NCI-H82 treated with DMSO at 0.1 percent for 48 hours (cell line): ENCODE measurements at regions not wholly inside any gene's neighbourhood (a gene's known extent, or its start where the extent isn't known, plus 50 kb on each side); places are given as distances from the start of the nearest gene placed in this dataset.
"Not testable (repeated sequence)": the region's sequence is repeated elsewhere in the genome, so short reads cannot be mapped to it uniquely, and the experiment has no call there.

ENCODE experiments used
- DNase-seq: peaks from one replicate; lab custom pipeline; 2025; ENCODE audit not compliant: unreplicated experiment; lab: John Stamatoyannopoulos, UW

DNA sequence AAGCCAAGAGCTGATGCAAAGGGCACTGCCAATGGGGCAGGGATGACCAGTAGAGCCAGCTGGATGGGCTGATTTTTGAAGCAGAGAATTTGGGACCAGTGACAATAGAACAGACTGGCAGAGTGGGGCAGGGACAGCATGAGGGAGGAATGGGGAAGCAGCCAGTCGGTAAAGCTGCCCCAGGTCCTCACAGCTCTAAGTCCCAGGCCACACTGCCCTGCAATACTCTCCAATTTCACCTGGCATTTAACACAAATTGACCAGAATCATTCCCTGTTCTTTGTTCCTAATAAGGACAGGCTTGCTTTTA is 186.9 kb downstream of the CTTN start:
- DNase-seq: no peak

DNA sequence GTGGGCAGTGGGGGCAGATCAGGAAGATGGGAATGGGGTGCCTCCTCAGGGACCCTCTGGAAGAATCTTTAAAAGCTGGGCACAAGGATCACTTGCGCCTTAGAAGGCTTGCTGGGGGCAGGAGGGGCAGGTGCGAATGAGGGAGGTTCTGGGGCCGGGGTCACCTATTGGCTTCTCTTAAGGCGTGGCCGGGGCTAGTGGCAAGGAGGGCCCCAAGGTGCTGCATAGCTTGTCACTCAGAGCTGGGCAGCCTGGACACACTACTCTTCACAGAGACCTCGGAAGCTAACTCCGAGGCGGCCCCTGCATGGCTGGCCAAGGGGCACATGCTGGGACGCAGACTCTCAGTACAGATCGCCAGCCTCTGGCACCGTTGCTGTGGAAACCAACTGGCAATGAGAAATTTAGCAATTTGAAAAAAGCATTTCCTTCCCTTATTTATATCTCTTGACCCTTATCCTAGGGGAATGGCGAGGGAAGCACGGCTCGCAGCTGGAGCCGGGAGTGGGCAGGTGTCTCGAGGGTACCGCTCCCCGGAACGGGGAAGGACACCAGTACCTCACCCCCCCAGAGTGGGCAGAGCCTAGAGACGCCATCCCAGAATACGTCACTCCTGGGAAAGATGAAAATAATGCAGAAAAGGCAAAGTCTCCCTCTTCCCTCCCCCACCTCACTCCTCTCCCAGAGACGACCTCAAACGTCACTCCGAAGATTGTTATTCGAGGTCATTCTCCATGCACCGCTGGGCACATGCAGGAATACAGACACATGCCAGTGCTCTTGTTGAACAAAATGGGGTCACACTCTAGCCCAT is 188.1 kb downstream of the CTTN start:
- DNase-seq: no peak

DNA sequence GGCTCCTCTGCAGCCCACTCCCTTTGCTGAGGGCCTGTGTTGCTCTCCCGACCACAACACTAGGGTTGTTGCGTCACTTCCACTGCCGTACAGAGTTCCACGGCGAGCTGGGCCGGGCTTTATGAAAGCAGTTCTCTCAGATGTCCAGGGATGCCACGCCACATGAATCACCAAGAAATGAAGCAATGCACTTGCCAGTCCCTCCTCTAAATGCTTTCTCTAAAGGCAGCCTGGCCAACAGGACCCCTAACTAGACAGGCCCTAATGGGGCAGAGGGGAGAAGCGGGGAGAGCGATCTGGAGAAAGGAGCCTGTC is 188.7 kb downstream of the CTTN start:
- DNase-seq: no peak

DNA sequence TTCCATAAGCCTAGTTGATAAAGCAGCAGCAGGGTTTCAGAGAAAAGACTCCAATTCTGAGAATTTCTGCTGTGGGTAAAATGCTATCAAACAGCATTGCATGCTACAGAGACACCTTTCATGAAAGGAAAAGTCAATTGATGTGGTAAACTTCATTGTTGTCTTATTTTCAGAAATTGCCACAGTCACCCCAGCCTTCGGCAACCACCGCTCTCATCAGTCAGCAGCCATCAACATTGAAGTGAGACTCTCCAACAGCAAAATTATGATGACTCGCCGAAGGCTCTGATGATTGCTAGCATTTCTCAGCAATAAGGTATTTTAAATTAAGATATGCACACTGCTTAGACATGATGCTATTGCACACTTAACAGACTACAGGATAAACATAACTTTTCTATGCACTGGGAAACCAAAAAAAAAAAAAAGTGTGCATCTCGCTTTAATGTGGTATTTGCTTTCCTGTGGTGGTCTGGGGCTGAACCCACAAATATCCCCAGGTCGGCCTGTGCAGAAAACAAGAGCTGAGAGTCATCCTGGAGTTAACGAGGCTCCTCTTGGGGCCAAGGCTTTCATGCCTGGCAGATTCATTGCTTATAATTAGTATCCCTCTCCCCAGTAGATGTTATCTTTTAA is 192.1 kb downstream of the CTTN start:
- DNase-seq: no peak

DNA sequence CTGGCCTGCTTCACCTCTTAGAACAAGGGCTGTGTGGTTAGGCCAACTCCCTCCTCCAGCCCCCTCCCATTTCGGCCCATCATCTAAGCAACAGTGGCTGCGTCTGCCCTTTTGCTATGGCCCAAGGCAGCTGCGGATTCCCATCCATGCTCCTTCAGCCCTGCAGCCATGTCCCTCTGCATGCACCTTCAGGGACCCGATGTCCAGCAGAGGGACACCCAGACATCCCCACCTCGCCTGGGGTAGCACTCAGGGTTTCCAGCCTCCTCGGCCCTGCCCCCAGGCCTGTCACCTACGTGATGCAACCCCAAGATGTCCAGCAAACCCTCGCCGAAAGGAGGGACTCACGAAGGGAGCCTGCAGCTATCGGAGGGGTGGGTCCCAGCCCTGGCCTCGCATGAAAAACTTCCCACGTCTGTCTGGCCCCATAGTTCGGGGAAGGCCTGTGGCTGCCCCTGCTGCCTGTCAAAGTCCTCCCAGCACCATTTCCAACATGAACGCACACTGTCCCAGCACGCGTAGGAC is 194.4 kb downstream of the CTTN start:
- no peak for DNase-seq

DNA sequence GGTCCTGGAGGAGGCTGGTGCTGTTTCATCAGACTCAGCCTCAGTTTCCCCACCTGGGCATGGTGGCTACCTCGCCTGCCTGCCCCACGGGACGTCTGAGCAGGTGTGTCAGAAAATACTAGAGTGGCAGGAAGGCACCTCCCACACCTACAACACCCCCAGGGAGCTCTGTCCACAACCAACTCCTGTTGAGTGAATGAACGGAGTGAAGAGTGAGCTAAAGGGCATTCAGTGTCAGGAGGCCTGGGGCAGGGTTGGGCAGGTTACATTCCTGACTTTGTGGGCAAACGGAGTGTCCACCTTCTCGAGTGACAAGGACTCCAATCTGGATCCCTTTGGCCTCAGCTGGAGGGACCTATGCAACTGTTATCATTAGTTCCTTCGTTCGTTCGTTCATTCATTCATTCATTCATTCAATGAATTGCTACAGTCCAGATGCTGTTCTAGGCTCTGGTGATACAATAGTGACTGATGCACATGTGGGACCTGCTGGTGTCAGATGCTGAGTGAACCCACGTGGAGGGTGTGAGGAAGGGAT is 195.2 kb downstream of the CTTN start:
- no peak for DNase-seq

DNA sequence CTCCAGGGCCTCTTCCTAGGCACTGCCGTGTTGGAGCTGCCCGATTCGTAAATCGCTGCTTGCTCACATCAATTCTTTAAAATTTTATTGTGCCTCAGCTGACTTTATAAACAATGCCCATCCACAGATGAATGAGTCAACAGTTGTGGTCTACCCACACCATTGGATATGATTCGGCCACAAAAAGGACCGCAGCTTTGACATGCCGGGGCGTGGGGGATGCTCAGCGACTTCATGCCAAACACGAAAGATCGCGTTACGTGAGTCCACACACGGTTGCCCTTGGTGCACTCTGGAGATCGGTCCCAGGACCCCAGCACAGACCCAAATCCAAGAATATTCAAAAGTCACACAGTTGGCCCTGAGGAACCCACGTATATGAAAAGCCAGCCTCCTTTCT is 195.7 kb downstream of the CTTN start:
- DNase-seq: no peak

DNA sequence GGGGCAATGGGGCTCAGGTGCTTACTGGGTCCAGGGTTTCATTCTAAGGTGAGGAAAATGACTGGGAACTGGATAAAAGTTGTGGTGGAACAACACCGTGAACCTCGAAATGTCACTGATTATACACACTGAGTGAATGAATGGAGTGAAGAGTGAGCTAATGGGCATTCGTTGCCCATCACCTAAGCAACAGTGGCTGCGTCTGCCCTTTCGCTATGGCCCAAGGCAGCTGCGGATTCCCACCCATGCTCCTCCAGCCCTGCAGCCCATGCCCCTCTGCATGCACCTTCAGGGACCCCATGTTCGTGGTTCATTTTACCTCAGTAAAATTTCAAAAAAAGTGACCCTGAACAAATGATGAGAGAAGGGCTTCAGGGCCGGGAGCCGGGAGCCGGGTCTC is 196.3 kb downstream of the CTTN start:
- DNase-seq: no peak

DNA sequence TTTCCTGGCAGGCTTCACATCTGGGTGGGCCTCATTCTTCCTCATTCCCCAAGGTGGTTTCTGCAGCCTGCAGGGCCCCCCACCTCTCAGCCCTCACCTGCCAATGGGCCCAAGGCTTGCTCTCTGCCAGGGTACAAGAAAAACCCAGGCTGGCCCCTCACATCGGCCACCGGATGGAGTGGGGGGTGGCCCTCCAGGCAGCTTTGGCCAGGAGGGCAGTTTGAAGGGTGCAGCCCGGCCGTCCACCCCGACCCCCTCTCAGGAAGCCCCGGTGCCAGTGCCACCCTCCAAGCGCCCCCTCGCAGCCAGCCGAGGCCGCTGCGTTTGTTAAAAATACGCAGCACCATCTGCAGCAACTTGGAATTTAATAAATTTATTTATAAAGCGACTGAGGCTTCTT is 196.7 kb downstream of the CTTN start:
- no peak for DNase-seq

DNA sequence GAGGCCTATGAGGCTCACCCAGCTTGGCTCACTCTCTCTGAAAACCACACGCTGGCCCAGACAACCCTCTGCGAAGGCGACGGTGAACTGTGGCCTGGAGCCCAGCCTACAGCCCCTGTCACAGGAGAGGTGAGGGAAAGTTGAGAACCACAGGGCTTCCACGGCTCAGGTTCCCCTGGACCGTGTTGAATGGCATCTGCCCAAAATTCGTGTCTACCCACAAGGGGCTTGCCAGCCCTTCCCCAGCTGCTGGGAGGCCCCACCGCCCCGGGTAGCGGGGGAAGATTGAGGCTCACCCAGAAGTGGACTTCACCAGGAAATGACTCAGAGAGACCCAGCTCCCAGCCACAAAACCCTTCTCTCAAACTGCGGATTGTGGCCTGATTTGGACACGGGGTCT is 197.1 kb downstream of the CTTN start:
- DNase-seq: no peak

DNA sequence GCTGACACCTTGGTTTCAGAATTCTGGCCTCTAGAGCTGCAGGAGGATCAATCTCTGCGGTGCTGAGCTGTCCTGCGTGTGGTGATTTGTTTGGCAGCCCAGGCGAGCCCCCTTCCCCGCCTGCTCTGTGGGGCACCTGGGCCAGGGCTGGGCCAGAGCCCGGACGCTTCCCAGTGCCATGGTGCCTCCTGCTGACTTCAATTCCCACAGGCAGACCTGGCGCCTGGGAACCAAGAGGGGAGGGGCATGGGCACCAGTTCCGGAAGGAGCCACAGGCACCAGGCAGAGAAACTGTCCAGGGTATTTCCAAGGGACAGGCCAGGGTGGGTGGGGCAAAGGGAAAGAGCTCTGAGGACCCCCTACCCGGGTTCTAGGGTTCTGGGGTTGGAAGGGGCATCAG is 197.8 kb downstream of the CTTN start:
- no peak for DNase-seq

DNA sequence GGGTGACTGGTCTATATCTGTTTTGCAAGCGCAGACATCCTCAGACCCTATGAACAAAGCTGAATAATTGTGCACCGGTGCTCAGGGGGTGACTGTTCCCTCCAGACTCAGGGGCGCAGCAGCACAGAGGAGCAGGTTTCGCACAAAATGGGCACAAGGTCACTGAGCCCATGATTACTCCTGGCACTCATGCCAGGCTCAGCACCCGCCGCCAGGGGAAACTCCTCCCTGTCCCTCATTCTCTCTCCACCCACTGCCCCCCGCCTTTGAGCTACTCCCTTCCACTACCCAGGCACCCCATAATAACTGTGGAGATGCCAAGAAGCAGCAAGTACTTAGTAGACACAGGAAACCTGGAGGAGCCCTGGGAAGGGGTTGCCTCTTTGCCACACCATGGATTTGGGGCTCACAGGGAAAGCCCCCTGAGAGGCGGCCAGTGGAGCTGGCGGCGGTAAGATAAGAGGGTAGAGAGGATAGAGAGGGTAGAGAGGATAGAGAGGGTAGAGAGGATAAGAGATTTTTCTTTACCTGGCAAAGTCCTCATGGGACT is 198.8 kb downstream of the CTTN start:
- DNase-seq: no peak

DNA sequence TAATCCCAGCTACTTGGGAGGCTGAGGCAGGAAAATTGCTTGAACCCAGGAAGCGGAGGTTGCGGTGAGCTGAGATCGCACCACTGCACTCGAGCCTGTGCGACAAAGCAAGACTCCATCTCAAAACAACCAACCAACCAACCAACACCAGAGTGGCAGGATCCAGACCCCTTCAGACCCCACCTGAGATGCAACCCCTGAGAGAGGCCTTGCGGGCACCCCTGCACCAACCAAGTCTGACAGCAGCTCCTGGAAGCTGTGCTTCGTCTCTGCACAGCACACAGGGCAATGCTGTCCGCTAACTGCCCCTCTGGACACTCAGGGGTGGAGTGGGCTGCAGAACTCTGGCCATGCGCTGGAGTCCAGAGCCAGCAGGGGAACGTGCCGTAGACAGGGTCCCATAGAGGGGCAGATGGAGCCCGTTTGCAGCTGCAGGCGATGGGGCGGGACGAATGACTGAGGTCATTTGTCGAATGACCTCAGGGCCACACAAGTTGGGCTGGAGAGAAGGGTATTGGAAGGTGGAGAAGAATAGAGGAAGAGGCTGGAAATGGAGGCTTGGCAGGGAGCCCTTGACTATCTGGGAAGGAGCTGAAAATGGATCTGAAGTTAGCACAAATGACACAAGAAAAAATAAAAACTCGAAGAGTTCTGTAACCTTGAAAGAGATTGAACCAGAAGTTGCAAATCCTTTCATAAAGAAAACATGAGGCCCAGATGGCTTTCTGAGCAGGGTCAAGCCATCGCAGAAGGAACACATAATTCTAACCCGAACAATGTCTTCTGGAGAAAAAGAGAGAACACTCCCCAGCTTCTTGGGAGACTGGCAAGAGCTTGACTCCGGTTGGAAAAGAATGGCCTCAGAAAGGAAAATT is 199.7 kb downstream of the CTTN start:
- no peak for DNase-seq

DNA sequence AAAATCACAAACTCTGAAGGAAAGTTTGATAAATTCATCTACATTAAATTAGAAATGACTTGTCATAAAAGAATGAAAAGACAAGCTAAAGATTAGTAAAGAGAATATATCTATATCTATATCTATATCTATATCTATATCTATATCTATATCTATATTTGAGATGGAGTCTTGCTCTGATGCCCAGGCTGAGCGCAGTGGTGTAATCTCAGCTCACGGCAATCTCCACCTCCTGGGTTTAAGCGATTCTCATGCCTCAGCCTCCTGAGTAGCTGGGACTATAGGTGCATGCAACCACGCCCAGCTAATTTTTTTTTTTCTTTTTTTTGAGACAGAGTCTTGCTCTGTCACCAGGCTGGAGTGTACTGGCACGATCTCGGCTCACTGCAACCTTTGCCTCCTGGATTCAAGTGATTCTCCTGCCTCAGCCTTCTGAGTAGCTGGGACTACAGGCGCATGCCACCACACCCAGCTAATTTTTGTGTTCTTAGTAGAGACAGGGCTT is 202.6 kb downstream of the CTTN start:
- DNase-seq: not testable (repeated sequence)

DNA sequence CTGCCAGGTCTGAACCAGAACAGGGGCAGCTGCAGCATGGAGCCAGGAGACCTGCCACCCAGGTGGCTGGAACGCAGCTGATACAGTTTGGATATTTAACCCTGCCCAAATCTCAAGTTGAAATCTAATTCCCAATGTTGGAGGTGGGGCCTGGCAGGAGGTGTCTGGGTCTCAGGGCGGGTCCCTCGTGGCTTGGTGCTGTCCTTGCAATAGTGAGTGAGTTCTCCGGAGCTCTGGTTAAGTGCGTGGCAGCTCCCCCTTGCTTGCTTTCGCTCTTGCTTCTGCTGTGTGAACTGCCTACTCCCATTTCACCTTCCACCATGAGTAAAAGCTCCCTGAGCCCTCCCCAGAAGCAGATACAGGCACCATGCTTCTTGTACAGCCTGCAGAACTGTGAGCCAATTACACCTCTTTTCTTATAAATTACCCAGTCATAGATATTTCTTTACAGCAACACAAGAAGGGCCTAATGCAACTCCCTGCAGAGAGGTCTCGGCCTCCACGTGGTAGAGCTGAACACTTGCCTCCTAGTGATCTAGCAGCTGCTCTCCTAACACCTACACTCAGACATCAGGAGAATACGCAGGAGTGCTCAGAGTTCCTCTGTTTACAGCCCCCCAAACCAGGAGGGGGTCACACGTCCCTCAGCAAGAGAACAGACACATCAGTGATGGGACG is 203.7 kb downstream of the CTTN start:
- no peak for DNase-seq

DNA sequence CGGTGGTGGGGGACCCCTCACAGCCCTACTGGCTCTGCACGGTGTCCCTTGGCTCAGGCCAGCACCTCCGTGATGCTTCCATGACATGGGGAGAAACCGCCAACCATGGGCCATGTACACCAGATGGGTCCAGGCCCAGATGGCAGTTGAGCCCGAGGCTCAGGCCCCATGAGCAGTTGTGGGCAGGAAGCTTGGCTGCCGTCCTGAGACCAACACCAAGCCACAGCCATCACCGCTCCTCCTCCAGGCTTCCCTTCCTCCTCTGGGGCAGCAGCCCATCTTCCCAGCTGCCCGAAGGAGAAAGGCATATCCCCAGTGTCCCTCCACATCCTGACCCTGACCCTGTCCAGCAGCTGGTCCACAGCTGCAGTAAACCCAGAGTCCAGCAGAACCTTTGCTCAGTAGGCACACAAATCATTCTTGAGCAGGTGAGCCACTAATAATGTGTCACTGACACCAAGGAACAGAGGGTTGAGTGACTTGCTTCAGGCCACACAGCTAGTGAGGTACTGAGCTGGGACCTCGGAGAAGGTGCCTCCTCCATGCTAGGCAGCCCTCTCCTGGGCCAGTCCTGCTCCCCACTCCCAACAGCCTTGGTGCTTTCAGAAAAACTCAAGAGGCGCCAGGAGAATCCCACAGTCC is 204.9 kb downstream of the CTTN start:
- no peak for DNase-seq

DNA sequence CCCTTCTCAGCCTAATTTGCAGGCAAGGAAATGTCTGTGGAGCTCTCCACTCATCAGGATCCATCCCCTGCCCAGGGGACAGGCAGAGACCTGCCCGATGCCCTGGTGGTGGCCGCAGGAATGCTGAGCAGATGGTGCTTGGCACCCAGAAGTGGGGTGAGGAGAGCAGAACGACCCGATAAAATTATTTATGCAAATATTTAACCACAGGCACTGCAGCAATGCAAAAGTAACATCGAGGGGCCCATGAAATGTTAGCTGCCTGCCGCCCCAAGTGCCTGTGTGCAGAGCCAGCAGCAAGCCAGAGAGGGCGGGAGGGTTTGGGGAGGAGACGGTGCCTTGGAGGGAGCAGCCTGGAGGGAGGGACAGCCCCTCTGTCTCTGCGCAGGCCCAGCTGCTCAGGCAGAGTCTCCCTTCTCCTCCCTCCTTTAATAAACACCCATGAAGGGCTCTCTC is 205.5 kb downstream of the CTTN start:
- no peak for DNase-seq

DNA sequence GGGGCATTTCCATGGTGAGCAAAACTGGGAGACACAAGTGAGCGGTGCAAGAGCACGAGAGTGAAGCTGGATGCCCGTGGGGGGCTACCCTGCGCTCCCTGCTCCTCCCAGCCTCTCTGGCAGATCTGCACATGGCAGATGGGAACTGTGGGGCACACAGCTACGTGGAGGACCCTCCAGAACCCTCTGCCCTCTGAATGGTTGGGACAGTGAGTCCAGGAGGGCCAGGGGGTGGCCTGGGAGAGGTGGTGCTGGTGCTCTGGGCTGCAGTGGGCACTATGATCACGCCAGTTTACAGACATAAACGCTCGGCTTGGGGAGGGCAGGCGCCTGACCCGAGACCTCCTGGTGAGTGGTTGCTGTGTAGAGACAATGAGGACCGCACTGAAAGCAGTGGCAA is 205.9 kb downstream of the CTTN start:
- DNase-seq: no peak

DNA sequence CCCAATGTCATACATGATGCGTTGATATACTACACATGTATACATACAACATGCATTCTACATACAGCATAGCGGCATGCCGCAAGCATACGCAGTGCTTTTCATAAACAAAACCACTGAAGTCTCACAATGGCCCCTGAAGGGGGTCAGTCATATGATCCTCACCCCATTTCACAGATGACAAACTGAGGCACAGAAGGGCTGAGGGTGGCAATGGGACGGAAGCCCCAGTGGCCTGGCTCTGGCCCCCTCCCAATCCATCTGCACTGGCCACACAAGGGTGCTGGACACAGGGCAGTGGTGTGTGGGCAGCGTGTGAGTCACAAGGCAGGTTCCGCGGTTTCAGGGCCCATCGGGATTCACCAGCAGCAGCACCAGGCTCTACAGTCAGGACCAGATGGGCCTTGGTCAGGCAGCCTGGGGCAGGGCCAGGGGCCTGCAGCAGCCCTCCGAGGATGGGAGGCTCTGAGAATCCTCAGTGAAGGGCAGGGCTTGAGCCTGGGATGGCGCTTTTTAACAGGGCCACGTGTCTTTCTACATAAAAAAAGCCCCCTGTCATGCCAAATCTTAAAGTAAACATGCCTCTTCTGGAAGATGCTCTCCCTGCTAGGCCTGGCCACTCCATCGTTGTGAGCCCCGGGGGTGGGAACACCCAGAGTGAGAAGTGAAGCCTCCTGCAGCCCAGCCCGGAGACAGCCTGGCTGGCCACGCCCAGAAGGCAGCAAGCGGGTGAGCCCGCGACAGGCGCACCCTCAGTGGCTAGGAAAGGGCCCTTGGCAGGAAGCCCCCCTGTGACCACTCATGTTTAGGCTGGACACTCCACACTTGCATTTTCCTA is 206.5 kb downstream of the CTTN start:
- no peak for DNase-seq
